Dendritic cell treated with granulocyte-macrophage colony-stimulating factor and Interleukin-4, amounts not matched to agents 40 ng/mL and 50 ng/mL, for 4 days (primary cell): ENCODE measurements at regions not wholly inside any gene's neighbourhood (a gene's known extent, or its start where the extent isn't known, plus 50 kb on each side); places are given as distances from the start of the nearest gene placed in this dataset.

Experiments
- H3K27ac Mint-ChIP-seq: one replicate; pipeline ENCODE4 v1.8.0; 2022; ENCODE audit warnings: mild to moderate bottlenecking, mixed read lengths
- H3K27me3 Mint-ChIP-seq: one replicate; pipeline ENCODE4 v1.8.0; 2022; ENCODE audit warnings: mild to moderate bottlenecking, mixed read lengths
- H3K36me3 Mint-ChIP-seq: one replicate; pipeline ENCODE4 v1.8.0; 2022; ENCODE audit warnings: low read depth, mixed read lengths
- H3K4me1 Mint-ChIP-seq: one replicate; pipeline ENCODE4 v1.8.0; 2022; ENCODE audit warnings: low read depth, mixed read lengths
- H3K4me3 Mint-ChIP-seq: one replicate; pipeline ENCODE4 v1.8.0; 2022; ENCODE audit warnings: mild to moderate bottlenecking, moderate library complexity, mixed read lengths
- H3K9me3 Mint-ChIP-seq: one replicate; pipeline ENCODE4 v1.8.0; 2022; ENCODE audit warnings: mixed read lengths
- intact Hi-C: fragments of 100-400 bp; cut with micrococcal nuclease; formaldehyde crosslinking; loops from one replicate; pipeline ENCODE4 v1.15.0; 2022

GRCh38 chr2:128750328-128751165, 431.9 kb upstream of the HS6ST1 start:
- Mint-ChIP-seq H3K27ac (no peak overlapping the region), H3K27me3 (peaks cover 8% of the 10 kb centered on the region), H3K9me3 (no peaks in the 10 kb centered on the region), H3K36me3 (no peaks in the 10 kb centered on the region), H3K4me3 (no peak overlapping the region), H3K4me1 (peaks cover 31% of the 10 kb centered on the region)
- intact Hi-C loops = no loop called here

GRCh38 chr2:128751746-128752145, 433.1 kb upstream of the HS6ST1 start:
- Mint-ChIP-seq H3K4me3 (no peak overlapping the region), H3K27me3 (peaks cover 9% of the 10 kb centered on the region), H3K9me3 (no peaks in the 10 kb centered on the region), H3K27ac (no peak overlapping the region), H3K4me1 (peaks cover 31% of the 10 kb centered on the region), H3K36me3 (no peaks in the 10 kb centered on the region)
- intact Hi-C loops = no loop called here

- intact Hi-C loops = no loop called here
- H3K4me1 Mint-ChIP-seq = peaks cover 31% of the 10 kb centered on the region
- no peaks in the 10 kb centered on the region for H3K9me3 Mint-ChIP-seq
Observed at GRCh38 chr2:128752691-128753263, 434.1 kb upstream of the HS6ST1 start.

GRCh38 chr2:128753321-128753720, 434.7 kb upstream of the HS6ST1 start:
- peaks cover 9% of the 10 kb centered on the region for H3K27me3 Mint-ChIP-seq
- H3K27ac Mint-ChIP-seq = no peak overlapping the region
- H3K36me3 Mint-ChIP-seq = no peaks in the 10 kb centered on the region
- no peak overlapping the region for H3K4me3 Mint-ChIP-seq
- H3K9me3 Mint-ChIP-seq = no peaks in the 10 kb centered on the region
- intact Hi-C loops = no loop called here
- peaks cover 31% of the 10 kb centered on the region for H3K4me1 Mint-ChIP-seq

More at GRCh38 chr2:128752691-128753263, 434.1 kb upstream of the HS6ST1 start:
- Mint-ChIP-seq H3K27me3 (peaks cover 9% of the 10 kb centered on the region), H3K27ac (no peak overlapping the region), H3K36me3 (no peaks in the 10 kb centered on the region), H3K4me3 (no peak overlapping the region)

- intact Hi-C loops = no loop called here
- no peak overlapping the region for H3K4me3 Mint-ChIP-seq
- no peaks in the 10 kb centered on the region for H3K36me3 Mint-ChIP-seq
- H3K27me3 Mint-ChIP-seq = peaks cover 9% of the 10 kb centered on the region
- peaks cover 31% of the 10 kb centered on the region for H3K4me1 Mint-ChIP-seq
- H3K9me3 Mint-ChIP-seq = no peaks in the 10 kb centered on the region
- H3K27ac Mint-ChIP-seq = no peak overlapping the region
Observed at GRCh38 chr2:128753800-128754199, 435.1 kb upstream of the HS6ST1 start.

- intact Hi-C loops = no loop called here
- H3K4me3 Mint-ChIP-seq = no peak overlapping the region
- H3K27ac Mint-ChIP-seq = no peak overlapping the region
- no peaks in the 10 kb centered on the region for H3K36me3 Mint-ChIP-seq
- H3K9me3 Mint-ChIP-seq = no peaks in the 10 kb centered on the region
- H3K4me1 Mint-ChIP-seq = peaks cover 31% of the 10 kb centered on the region
- peaks cover 9% of the 10 kb centered on the region for H3K27me3 Mint-ChIP-seq
Observed at GRCh38 chr2:128754246-128754724, 435.6 kb upstream of the HS6ST1 start.

GRCh38 chr2:128755695-128756364, 437.2 kb upstream of the HS6ST1 start:
- H3K4me3 Mint-ChIP-seq = no peak overlapping the region
- no peak overlapping the region for H3K27ac Mint-ChIP-seq
- peaks cover 9% of the 10 kb centered on the region for H3K27me3 Mint-ChIP-seq
- intact Hi-C loops = no loop called here
- H3K4me1 Mint-ChIP-seq = peaks cover 31% of the 10 kb centered on the region
- H3K9me3 Mint-ChIP-seq = no peaks in the 10 kb centered on the region
- H3K36me3 Mint-ChIP-seq = no peaks in the 10 kb centered on the region

GRCh38 chr2:128756365-128756717, 437.7 kb upstream of the HS6ST1 start:
- Mint-ChIP-seq H3K4me1 (peaks cover 31% of the 10 kb centered on the region), H3K9me3 (no peaks in the 10 kb centered on the region), H3K27me3 (peaks cover 9% of the 10 kb centered on the region), H3K4me3 (no peak overlapping the region), H3K36me3 (no peaks in the 10 kb centered on the region), H3K27ac (no peak overlapping the region)
- intact Hi-C loops = no loop called here

GRCh38 chr2:128765811-128766210, 447.1 kb upstream of the HS6ST1 start:
- H3K36me3 Mint-ChIP-seq = no peaks in the 10 kb centered on the region
- H3K27me3 Mint-ChIP-seq = peaks cover 7% of the 10 kb centered on the region
- H3K4me1 Mint-ChIP-seq = no peaks in the 10 kb centered on the region
- no peak overlapping the region for H3K4me3 Mint-ChIP-seq
- peaks cover 20% of the 10 kb centered on the region for H3K9me3 Mint-ChIP-seq
- intact Hi-C loops = no loop called here
- no peak overlapping the region for H3K27ac Mint-ChIP-seq

- no peak overlapping the region for H3K27ac Mint-ChIP-seq
- H3K27me3 Mint-ChIP-seq = peaks cover 6% of the 10 kb centered on the region
- H3K4me3 Mint-ChIP-seq = no peak overlapping the region
- H3K9me3 Mint-ChIP-seq = peaks cover 11% of the 10 kb centered on the region
- H3K36me3 Mint-ChIP-seq = no peaks in the 10 kb centered on the region
- no peaks in the 10 kb centered on the region for H3K4me1 Mint-ChIP-seq
- intact Hi-C loops = no loop called here
Observed at GRCh38 chr2:128768041-128768440, 449.4 kb upstream of the HS6ST1 start.

GRCh38 chr2:128769457-128770142, 450.9 kb upstream of the HS6ST1 start:
- no peak overlapping the region for H3K4me3 Mint-ChIP-seq
- H3K9me3 Mint-ChIP-seq = no peaks in the 10 kb centered on the region
- intact Hi-C loops = no loop called here
- H3K4me1 Mint-ChIP-seq = no peaks in the 10 kb centered on the region
- H3K27me3 Mint-ChIP-seq = peaks cover 1% of the 10 kb centered on the region
- no peaks in the 10 kb centered on the region for H3K36me3 Mint-ChIP-seq
- no peak overlapping the region for H3K27ac Mint-ChIP-seq

GRCh38 chr2:128770143-128771085, 451.7 kb upstream of the HS6ST1 start:
- Mint-ChIP-seq H3K4me1 (no peaks in the 10 kb centered on the region), H3K27me3 (peaks cover 1% of the 10 kb centered on the region), H3K4me3 (no peak overlapping the region), H3K36me3 (no peaks in the 10 kb centered on the region), H3K27ac (no peak overlapping the region), H3K9me3 (no peaks in the 10 kb centered on the region)
- intact Hi-C loops = no loop called here

- no peaks in the 10 kb centered on the region for H3K36me3 Mint-ChIP-seq
- no peak overlapping the region for H3K27ac Mint-ChIP-seq
- intact Hi-C loops = no loop called here
- no peaks in the 10 kb centered on the region for H3K4me1 Mint-ChIP-seq
- H3K9me3 Mint-ChIP-seq = no peaks in the 10 kb centered on the region
- peaks cover 1% of the 10 kb centered on the region for H3K27me3 Mint-ChIP-seq
- H3K4me3 Mint-ChIP-seq = no peak overlapping the region
Observed at GRCh38 chr2:128771401-128771800, 452.7 kb upstream of the HS6ST1 start.
